NCI-H748 (cell line): ENCODE measurements at regions not wholly inside any gene's neighbourhood (a gene's known extent, or its start where the extent isn't known, plus 50 kb on each side); places are given as distances from the start of the nearest gene placed in this dataset.
A peak's percentile ranks its signal among the peaks of the same experiment; 100 is the strongest.

Experiments
- DNase-seq: peaks from one replicate; lab custom pipeline; 2025; ENCODE audit not compliant: unreplicated experiment; lab: John Stamatoyannopoulos, UW

DNA sequence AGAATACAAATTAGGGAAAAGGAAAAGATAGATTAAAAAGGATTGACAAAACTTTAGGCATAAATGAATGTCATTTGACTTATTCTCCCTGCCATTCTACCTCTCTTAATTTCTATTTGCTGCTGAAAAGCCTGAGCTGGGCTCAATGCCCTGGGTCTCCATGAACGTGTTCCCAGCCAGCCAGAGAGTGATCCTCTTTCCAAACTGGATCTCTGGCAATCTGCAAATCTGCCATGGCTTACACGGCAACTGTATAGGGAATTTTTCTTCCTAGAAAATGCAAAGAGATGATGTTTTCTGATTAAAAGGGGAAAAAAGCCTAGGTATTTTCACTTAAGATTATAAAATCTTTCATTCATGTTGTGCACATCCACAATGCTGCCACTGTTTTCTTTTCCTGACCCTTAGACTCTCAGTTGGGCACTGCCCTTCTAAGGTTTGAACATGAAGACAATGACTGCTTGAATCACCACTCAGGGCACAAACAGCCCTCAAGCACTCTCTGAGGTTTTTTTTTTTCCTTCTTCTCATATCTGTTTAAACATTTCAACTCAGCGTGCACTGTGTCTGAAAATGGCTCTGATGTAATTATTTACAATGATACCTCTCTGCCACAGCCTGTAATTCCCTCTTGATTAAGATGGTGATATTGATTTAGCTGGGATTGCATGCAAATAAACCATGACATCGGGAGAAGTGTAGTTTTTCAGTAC is 60.3 kb downstream of the DACT1 start:
- peak; percentile 91 for DNase-seq

GRCh38 chr14:58699681-58700205 is 62.0 kb downstream of the DACT1 start:
- no peak for DNase-seq

DNA sequence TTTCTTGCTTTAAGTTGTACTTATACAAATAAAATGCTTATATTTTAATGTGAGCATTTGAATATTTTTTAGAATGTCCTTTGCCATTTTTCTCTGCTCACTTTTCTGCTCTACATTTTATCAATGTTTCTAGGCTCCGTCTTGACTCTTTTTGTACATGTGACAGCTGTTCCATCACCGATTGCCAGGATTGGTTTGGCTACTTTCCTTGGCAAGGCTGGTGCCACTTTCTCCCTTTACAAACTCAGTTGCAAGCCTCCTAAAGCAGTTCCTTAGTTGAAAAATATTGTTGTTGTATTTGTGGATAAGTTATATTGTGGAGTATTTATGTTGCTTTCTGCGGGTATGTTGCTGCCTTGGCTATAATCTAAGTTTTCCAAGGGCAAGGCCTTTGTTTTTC is 63.4 kb downstream of the DACT1 start:
- DNase-seq: no peak

DNA sequence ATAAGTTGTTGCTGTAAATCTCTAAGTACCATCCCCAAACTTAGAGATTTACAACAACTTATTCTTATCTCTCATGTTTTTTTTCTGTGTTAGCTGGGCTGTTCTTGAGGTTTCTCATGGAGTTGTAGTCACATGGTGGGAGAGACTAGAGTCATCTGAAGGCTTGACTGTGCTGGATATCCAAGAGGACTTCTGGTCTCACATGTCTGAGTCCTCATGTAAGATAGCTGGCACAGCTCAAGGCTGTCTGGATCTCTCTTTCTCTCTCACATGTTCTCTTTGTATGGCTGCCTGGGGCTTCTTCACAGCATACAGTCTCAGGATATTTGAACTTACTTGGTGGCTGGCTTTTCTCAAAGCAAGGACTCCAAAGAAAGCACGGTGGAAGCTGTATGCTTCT is 63.8 kb downstream of the DACT1 start:
- no peak for DNase-seq

DNA sequence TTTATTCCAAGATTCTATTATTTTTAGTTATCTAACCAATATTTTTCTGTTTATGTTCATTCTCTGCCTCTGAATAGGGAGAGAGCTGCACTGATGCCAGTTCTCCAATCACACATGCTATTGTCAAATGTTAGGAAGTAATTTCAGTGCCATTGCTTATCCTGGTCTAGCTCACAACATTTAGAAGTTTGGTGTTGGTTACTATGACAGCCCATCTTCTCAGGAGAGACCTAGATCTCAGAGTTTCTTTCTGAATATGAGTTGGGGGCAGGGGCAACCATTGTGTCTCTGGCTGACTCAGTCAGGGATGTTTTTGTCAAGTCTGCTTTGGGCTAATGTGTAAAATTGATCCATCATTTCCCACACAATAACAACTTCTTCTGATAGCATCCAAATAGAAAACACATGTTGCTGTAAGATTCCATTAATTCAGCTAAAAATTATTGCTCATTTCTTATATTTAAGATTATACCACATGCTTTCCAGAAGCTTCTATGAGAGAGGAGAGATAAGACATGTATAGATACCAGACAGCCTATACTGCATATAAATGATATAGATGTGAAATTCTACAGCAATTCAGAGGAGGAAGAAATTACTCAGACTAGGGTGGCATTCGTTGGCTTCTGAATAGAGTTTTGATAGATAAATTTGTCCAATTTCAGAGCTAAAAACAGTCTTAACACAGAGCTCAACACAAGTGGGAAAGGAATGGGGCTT is 64.8 kb downstream of the DACT1 start:
- DNase-seq: no peak

GRCh38 chr14:58703161-58703506 is 65.4 kb downstream of the DACT1 start:
- DNase-seq: peak; percentile 28

DNA sequence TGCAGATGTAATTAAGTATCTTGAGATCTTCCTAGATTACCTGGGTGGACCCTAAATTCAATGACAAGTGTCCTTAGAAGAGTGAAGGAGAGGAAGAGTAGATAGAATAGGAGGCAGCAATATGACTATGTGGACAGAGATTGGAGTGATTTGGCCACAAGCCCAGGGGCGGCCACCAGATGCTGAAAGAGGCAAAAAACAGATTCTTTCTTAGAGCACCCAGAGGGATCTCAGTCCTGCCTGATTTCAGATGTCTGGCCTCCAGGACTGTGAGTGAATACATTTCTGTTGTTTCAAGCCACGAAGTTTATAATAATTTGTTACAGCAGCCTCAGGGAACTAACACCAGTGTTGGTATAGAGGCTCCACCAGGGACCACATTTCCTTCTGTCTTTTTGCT is 67.3 kb downstream of the DACT1 start:
- DNase-seq: peak; percentile 17

GRCh38 chr14:58707949-58708348 is 70.2 kb downstream of the DACT1 start:
- no peak for DNase-seq

GRCh38 chr14:58709949-58710348 is 72.2 kb downstream of the DACT1 start:
- no peak for DNase-seq

DNA sequence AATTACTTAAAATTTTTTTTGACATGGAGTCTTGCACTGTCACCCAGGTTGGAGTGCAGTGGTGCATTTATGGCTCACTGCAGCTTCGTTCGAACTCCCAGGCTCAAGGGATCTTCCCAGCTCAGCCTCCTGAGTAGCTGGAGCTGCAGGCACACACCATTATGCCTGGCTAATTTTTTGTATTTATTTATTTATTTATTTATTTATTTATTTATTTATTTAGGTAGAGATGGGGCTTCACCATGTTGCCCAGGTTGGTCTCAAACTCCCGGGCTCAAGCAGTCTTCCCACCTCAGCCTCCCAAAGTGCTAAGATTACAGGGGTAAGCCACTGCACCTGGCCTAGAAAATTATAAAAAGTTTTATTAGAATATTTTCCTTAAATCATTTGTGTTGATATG is 73.6 kb downstream of the DACT1 start:
- no peak for DNase-seq

- DNase-seq: no peak
These were observed 74.6 kb downstream of the DACT1 start for GRCh38 chr14:58712357-58712756.

GRCh38 chr14:58713677-58714076 is 75.9 kb downstream of the DACT1 start:
- DNase-seq: no peak

DNA sequence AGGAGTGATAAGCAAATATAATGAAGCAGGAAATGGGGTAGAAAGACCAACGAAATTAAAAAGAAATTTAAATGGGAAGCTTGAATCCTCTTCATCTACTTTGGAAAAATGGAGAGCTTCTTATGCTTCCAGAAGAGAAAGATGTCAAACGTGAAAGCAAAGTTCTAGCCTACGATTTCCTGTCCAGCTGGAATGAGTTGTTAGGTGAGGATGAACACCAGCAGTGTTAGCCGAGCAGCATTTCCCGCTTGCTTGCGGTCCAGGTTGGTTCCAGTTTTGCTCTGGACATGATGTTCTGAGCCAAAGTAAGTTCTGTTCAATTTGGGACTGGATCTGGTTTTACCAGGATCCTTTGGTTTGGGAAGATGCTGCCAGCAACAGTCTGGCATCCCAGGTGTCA is 78.9 kb downstream of the DACT1 start:
- DNase-seq: no peak

GRCh38 chr14:58717211-58717610 is 79.4 kb downstream of the DACT1 start:
- DNase-seq: no peak

GRCh38 chr14:58717813-58718212 is 80.1 kb downstream of the DACT1 start:
- DNase-seq: peak; percentile 10

GRCh38 chr14:58718226-58719205 is 80.8 kb downstream of the DACT1 start:
- DNase-seq: no peak

- no peak for DNase-seq
These were observed 84.0 kb downstream of the DACT1 start for GRCh38 chr14:58721723-58722122.

DNA sequence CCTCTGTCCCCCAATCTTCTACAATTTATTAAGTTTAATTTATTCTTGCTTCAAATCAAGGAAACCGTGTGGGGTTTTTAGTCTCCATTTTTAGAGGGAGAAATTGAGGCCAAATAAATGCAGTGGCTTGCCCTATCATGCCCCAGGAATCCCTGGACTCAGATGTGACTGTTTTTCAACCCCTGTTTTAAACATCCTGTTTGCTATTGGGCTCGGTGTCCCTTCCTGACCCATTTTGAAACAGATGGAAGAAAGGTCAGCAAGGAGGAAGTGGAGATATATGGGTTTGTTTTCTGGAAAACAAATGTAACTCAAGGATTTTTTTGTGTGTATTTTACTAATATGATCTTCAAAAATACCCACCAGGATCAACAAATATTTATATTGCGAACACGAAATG is 84.7 kb downstream of the DACT1 start:
- no peak for DNase-seq

DNA sequence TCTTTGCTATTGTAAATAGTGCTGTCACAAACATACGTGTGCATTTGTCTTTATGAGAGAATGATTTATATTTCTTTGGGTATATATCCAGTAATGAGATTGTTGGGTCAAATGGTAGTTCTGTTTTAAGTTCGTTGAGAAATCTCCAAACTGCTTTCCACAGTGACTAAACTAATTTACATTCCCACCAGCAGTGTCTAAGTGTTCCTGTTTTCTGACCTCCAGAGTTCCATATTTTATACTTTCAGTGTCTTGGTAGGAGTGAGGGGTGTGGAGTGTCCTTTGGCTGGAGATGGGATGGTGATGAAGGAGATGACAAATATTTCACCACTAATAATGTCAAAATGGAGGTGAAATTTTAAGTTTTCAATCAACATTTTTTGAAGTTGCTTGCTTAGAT is 86.4 kb downstream of the DACT1 start:
- DNase-seq: no peak

- DNase-seq: no peak
These were observed 86.9 kb downstream of the DACT1 start for GRCh38 chr14:58724702-58725101.

- DNase-seq: no peak
These were observed 87.5 kb downstream of the DACT1 start for GRCh38 chr14:58725226-58725625.
